Upper lobe of left lung (tissue), 6 donors: ENCODE measurements at regions not wholly inside any gene's neighbourhood (a gene's known extent, or its start where the extent isn't known, plus 50 kb on each side); places are given as distances from the start of the nearest gene placed in this dataset.

Source experiments
- ATAC-seq, 2 donors: fragments of 200-7000 bp; cut with Tn5 transposase; one replicate each; pipeline ENCODE4 v1.9.1; 2022; ENCODE audit warnings: mild to moderate bottlenecking in 2 of 2, moderate library complexity in 2 of 2; ENCODE audit not compliant: low FRiP score in 2 of 2
- DNase-seq, 2 donors: peaks; one replicate each; pipeline ENCODE4 v3.0.0-alpha.2; 2019 to 2020
- H3K27ac ChIP-seq, 4 donors: fragments of 200-600 bp; sonication (generic); one replicate each; pipeline ENCODE4 v1.5.1; 2016 to 2019
- H3K27me3 ChIP-seq, 4 donors: fragments of 200-600 bp; sonication (generic); one replicate each; pipeline ENCODE4 v1.5.1; 2017 to 2019
- H3K36me3 ChIP-seq, 4 donors: fragments of 200-600 bp; sonication (generic); one replicate each; pipeline ENCODE4 v1.5.1; 2016 to 2019
- H3K4me1 ChIP-seq, 4 donors: fragments of 200-600 bp; sonication (generic); one replicate each; pipeline ENCODE4 v1.5.1; 2018 to 2019
- H3K4me3 ChIP-seq, 4 donors: fragments of 200-600 bp; sonication (generic); one replicate each; pipeline ENCODE4 v1.5.1; 2017 to 2019; ENCODE audit warnings: mild to moderate bottlenecking in 2 of 4, moderate library complexity in 1 of 4
- H3K9me3 ChIP-seq, 4 donors: fragments of 200-600 bp; sonication (generic); one replicate each; pipeline ENCODE4 v1.5.1; 2018 to 2019
- EP300 ChIP-seq, 4 donors: sonication (generic); formaldehyde crosslinking; IDR thresholded peaks; one replicate each; pipeline ENCODE4 v1.5.1; 2017; ENCODE audit warnings: antibody characterized with exemption in 4 of 4, control low read depth in 2 of 4
- POLR2A ChIP-seq, 4 donors: fragments of 450-650 bp; IDR thresholded peaks; one replicate each; pipeline ENCODE4 v1.5.1; 2016 to 2017; ENCODE audit warnings: antibody characterized with exemption in 4 of 4, mild to moderate bottlenecking in 2 of 4
- POLR2AphosphoS5 ChIP-seq, 2 donors: sonication (generic); formaldehyde crosslinking; IDR thresholded peaks; one replicate each; pipeline ENCODE4 v1.5.1; 2017; ENCODE audit warnings: antibody characterized with exemption in 2 of 2
- WGBS, 2 donors: methylation state at CpG; one replicate each; pipeline ENCODE4 v1.1.5; 2017 to 2018; 5-methylcytosine and 5-hydroxymethylcytosine counted together
- TF ChIP-seq, protein P1 (sequence below), 6 experiments: fragments of 450-650 bp in 4 of 6; fragments of 200-600 bp in 2 of 6; sonication (generic) in 2 of 6; IDR thresholded peaks; one replicate each; pipeline ENCODE4 v1.5.1; 2016 to 2019; ENCODE audit warnings: antibody characterized with exemption in 6 of 6
- donor health status: DM: no; HTN: no; CAD: no; lungs with moderate emphysema.
- donor health status: DM: no; HTN: yes; CAD: no; lungs with severe emphysema.

- ATAC-seq: no peak
- no peaks in the 10 kb centered on the region for H3K36me3 ChIP-seq
- peaks cover 0 to 7% (median 2%) of the 10 kb centered on the region in 4 donors for H3K9me3 ChIP-seq
- WGBS, 2 donors: 84 to 88% methylated on average over 3 of the region's 3 CpGs
- no peak for DNase-seq
- TF ChIP-seq POLR2A (IDR thresholded peaks at IDR 0.05) (no peak), EP300 (IDR thresholded peaks at IDR 0.05) (no peak), POLR2AphosphoS5 (IDR thresholded peaks at IDR 0.05) (no peak)
- TF ChIP-seq, protein P1, sequence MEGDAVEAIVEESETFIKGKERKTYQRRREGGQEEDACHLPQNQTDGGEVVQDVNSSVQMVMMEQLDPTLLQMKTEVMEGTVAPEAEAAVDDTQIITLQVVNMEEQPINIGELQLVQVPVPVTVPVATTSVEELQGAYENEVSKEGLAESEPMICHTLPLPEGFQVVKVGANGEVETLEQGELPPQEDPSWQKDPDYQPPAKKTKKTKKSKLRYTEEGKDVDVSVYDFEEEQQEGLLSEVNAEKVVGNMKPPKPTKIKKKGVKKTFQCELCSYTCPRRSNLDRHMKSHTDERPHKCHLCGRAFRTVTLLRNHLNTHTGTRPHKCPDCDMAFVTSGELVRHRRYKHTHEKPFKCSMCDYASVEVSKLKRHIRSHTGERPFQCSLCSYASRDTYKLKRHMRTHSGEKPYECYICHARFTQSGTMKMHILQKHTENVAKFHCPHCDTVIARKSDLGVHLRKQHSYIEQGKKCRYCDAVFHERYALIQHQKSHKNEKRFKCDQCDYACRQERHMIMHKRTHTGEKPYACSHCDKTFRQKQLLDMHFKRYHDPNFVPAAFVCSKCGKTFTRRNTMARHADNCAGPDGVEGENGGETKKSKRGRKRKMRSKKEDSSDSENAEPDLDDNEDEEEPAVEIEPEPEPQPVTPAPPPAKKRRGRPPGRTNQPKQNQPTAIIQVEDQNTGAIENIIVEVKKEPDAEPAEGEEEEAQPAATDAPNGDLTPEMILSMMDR (IDR thresholded peaks at IDR 0.05): no peak
- H3K4me3 ChIP-seq: no peak overlapping the region
- H3K27ac ChIP-seq: no peak overlapping the region
- H3K27me3 ChIP-seq: no peaks in the 10 kb centered on the region
- H3K4me1 ChIP-seq: peaks cover 0 to 3% (median 0%) of the 10 kb centered on the region in 4 donors
Observed at GRCh38 chr6:160917572-160917971, 74.0 kb upstream of the MAP3K4 start.

DNA sequence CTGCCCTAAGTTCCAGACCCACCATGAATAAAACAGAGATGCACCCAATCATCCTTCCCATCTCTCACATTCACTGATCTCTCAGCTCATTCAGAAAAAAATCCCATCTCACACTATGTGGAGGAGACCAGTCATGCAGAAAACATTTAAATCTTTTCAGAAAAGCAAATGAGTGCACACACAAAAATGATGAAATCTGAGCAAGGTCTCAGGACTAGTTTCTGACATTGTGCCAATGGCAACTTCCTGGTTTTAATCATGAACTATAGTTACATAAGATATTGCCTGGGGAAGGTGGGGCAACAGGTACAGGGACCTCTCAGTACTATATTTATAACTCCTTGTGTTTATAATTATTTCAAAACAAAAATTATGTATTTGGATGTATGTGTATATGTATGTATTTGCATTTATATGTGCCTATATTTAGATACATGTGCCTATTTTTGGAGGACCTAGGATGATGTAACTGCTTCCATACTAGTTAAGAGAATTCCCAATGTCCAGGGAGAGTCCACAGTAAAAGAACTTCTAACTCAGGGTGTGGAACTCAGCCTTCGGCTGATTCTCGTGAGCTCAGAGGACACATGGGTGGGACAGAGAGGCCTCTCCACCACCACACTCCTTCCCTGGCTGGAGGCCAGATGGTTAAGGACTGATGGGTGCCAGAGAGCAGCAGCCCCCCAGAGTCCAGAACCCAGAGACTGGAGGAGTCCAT lies 71.7 kb upstream of the MAP3K4 start:
- Histone ChIP-seq H3K27ac (no peak overlapping the region), H3K36me3 (no peaks in the 10 kb centered on the region), H3K9me3 (no peaks in the 10 kb centered on the region), H3K27me3 (no peaks in the 10 kb centered on the region), H3K4me3 (no peak overlapping the region), H3K4me1 (peaks cover 0 to 3% (median 0%) of the 10 kb centered on the region in 4 donors)
- TF ChIP-seq, protein P1 (IDR thresholded peaks at IDR 0.05): no peak
- TF ChIP-seq POLR2A (IDR thresholded peaks at IDR 0.05) (no peak), POLR2AphosphoS5 (IDR thresholded peaks at IDR 0.05) (no peak), EP300 (IDR thresholded peaks at IDR 0.05) (no peak)
- DNase-seq (peak in 1 of 2 donors; percentile 57), ATAC-seq (peak; percentile 21 to 49)
- 62 to 82% methylated on average over 2 of the region's 2 CpGs for WGBS, 2 donors

- H3K36me3 ChIP-seq: no peaks in the 10 kb centered on the region
- ATAC-seq: no peak
- WGBS, 2 donors: 85 to 86% methylated on average over 3 of the region's 3 CpGs
- TF ChIP-seq, protein P1 (IDR thresholded peaks at IDR 0.05): no peak
- TF ChIP-seq POLR2A (IDR thresholded peaks at IDR 0.05): no peak
- H3K4me3 ChIP-seq: no peak overlapping the region
- peaks cover 0 to 3% (median 0%) of the 10 kb centered on the region in 4 donors for H3K4me1 ChIP-seq
- no peak overlapping the region for H3K27ac ChIP-seq
- no peak for DNase-seq
- H3K27me3 ChIP-seq: no peaks in the 10 kb centered on the region
- H3K9me3 ChIP-seq: no peaks in the 10 kb centered on the region
Observed at GRCh38 chr6:160921095-160921494, 70.5 kb upstream of the MAP3K4 start.

- no peaks in the 10 kb centered on the region for H3K27me3 ChIP-seq
- DNase-seq (peak in 1 of 2 donors; percentile 51), ATAC-seq (no peak)
- WGBS, 2 donors: 82% methylated on average over 23 to 29 of the region's 29 CpGs
- no peaks in the 10 kb centered on the region for H3K9me3 ChIP-seq
- no peak overlapping the region for H3K27ac ChIP-seq
- no peaks in the 10 kb centered on the region for H3K36me3 ChIP-seq
- peaks cover 4 to 14% (median 11%) of the 10 kb centered on the region in 4 donors for H3K4me1 ChIP-seq
- TF ChIP-seq POLR2AphosphoS5 (IDR thresholded peaks at IDR 0.05): no peak
- TF ChIP-seq EP300 (IDR thresholded peaks at IDR 0.05): no peak
- TF ChIP-seq POLR2A (IDR thresholded peaks at IDR 0.05): no peak
- TF ChIP-seq, protein P1 (IDR thresholded peaks at IDR 0.05): no peak
- H3K4me3 ChIP-seq: no peak overlapping the region
Observed at GRCh38 chr6:160926281-160927276, 65.0 kb upstream of the MAP3K4 start.
